Mammary epithelial cell (primary cell): ENCODE measurements at regions not wholly inside any gene's neighbourhood (a gene's known extent, or its start where the extent isn't known, plus 50 kb on each side); places are given as distances from the start of the nearest gene placed in this dataset.

Experiments used
- CTCF ChIP-seq, 2 donors: IDR thresholded peaks in 1 of 2; conservative IDR thresholded peaks in 1 of 2; 2 replicates each; pipeline ENCODE4 v1.5.1; 2011 to 2012; ENCODE audit warnings: inconsistent platforms in 2 of 2, low read length in 2 of 2, mild to moderate bottlenecking in 2 of 2, control low read depth in 1 of 2, low read depth in 1 of 2; ENCODE audit not compliant: insufficient read depth in 1 of 2; ENCODE audit errors: extremely low read depth in 1 of 2
- EZH2 ChIP-seq: IDR thresholded peaks from 2 replicates; pipeline ENCODE4 v1.6.1; 2012; ENCODE audit warnings: low read length, inconsistent platforms, borderline replicate concordance

GRCh38 chr5:145124806-145125205 lies 710.3 kb downstream of the PRELID2 start:
- TF ChIP-seq CTCF (conservative IDR thresholded peaks at IDR 0.05 in 1 of 2, IDR thresholded peaks at IDR 0.05 in 1 of 2; ENCODE audit: extremely low read depth in 1 of 2, insufficient read depth in 1 of 2, low read depth in 1 of 2, low read length in 2 of 2): no peak
- TF ChIP-seq EZH2: no peak
